H9 (cell line): ENCODE measurements at regions not wholly inside any gene's neighbourhood (a gene's known extent, or its start where the extent isn't known, plus 50 kb on each side); places are given as distances from the start of the nearest gene placed in this dataset.

Experiments used
- DNase-seq: peaks from one replicate; pipeline ENCODE4 v3.0.0-alpha.2; 2017
- H2AFZ ChIP-seq: one replicate; pipeline ENCODE4 v1.6.1; 2013; ENCODE audit warnings: mild to moderate bottlenecking, low read length, control low read depth, moderate library complexity
- H2AK5ac ChIP-seq: 2 replicates; pipeline ENCODE4 v1.6.1; 2013; ENCODE audit warnings: low read length, control low read depth, mixed read lengths; ENCODE audit not compliant: insufficient read length
- H2BK120ac ChIP-seq: one replicate; pipeline ENCODE4 v1.6.1; 2013; ENCODE audit warnings: low read depth, mild to moderate bottlenecking, low read length, control low read depth, inconsistent platforms; ENCODE audit not compliant: poor library complexity, severe bottlenecking
- H2BK12ac ChIP-seq: 2 replicates; pipeline ENCODE4 v1.6.1; 2013; ENCODE audit warnings: low read length, control low read depth, mixed read lengths, low read depth; ENCODE audit not compliant: insufficient read length
- H2BK15ac ChIP-seq: 2 replicates; pipeline ENCODE4 v1.6.1; 2013; ENCODE audit warnings: low read depth, low read length, control low read depth
- H2BK20ac ChIP-seq: one replicate; pipeline ENCODE4 v1.6.1; 2013; ENCODE audit warnings: low read depth, mild to moderate bottlenecking, low read length, control low read depth, inconsistent platforms; ENCODE audit not compliant: poor library complexity, severe bottlenecking
- H2BK5ac ChIP-seq: 2 replicates; pipeline ENCODE4 v1.6.1; 2013; ENCODE audit warnings: low read length, control low read depth, mixed read lengths; ENCODE audit not compliant: insufficient read length
- H3K14ac ChIP-seq: 2 replicates; pipeline ENCODE4 v1.6.1; 2013; ENCODE audit warnings: low read length, control low read depth; ENCODE audit not compliant: insufficient read depth
- H3K18ac ChIP-seq: 2 replicates; pipeline ENCODE4 v1.6.1; 2013; ENCODE audit warnings: low read depth, mild to moderate bottlenecking, mixed read lengths, low read length, control low read depth; ENCODE audit not compliant: insufficient read length
- H3K23ac ChIP-seq: 2 replicates; pipeline ENCODE4 v1.6.1; 2013; ENCODE audit warnings: low read length, control low read depth, mixed read lengths, low read depth; ENCODE audit not compliant: insufficient read length
- H3K23me2 ChIP-seq: 2 replicates; pipeline ENCODE4 v1.6.1; 2013; ENCODE audit warnings: low read depth, mild to moderate bottlenecking, mixed read lengths, low read length, control low read depth; ENCODE audit not compliant: insufficient read length, poor library complexity, severe bottlenecking
- H3K27ac ChIP-seq: 2 replicates; pipeline ENCODE4 v1.5.1; 2013; ENCODE audit warnings: low read length, control low read depth, mixed read lengths, low read depth; ENCODE audit not compliant: insufficient read length
- H3K27me3 ChIP-seq: 2 replicates; pipeline ENCODE4 v1.6.1; 2013; ENCODE audit warnings: low read length, control low read depth, inconsistent platforms; ENCODE audit not compliant: insufficient read depth
- H3K4ac ChIP-seq: 2 replicates; pipeline ENCODE4 v1.6.1; 2013; ENCODE audit warnings: low read depth, mild to moderate bottlenecking, control low read depth, inconsistent platforms, low read length, moderate library complexity
- H3K4me1 ChIP-seq: 2 replicates; pipeline ENCODE4 v1.6.1; 2013; ENCODE audit warnings: low read length, control low read depth, inconsistent platforms; ENCODE audit not compliant: insufficient read depth
- H3K4me2 ChIP-seq: 2 replicates; pipeline ENCODE4 v1.6.1; 2013; ENCODE audit warnings: low read length, control low read depth, mixed read lengths; ENCODE audit not compliant: insufficient read length, insufficient read depth
- H3K56ac ChIP-seq: 2 replicates; pipeline ENCODE4 v1.6.1; 2013; ENCODE audit warnings: low read depth, mild to moderate bottlenecking, mixed read lengths, low read length, control low read depth; ENCODE audit not compliant: insufficient read length
- H3K79me1 ChIP-seq: 2 replicates; pipeline ENCODE4 v1.6.1; 2013; ENCODE audit warnings: low read depth, mild to moderate bottlenecking, moderate library complexity, low read length, control low read depth, inconsistent platforms; ENCODE audit not compliant: insufficient read depth, poor library complexity, severe bottlenecking
- H3K79me2 ChIP-seq: 2 replicates; pipeline ENCODE4 v1.6.1; 2013; ENCODE audit warnings: low read length, control low read depth, inconsistent platforms; ENCODE audit not compliant: insufficient read depth
- H3K9ac ChIP-seq: 2 replicates; pipeline ENCODE4 v1.6.1; 2013; ENCODE audit warnings: low read length, control low read depth, mixed read lengths; ENCODE audit not compliant: insufficient read length; ENCODE audit errors: extremely low read depth
- H3K9me3 ChIP-seq: one replicate; pipeline ENCODE4 v1.6.1; 2013; ENCODE audit warnings: low read depth, low read length, inconsistent platforms; ENCODE audit not compliant: control insufficient read depth
- H3T11ph ChIP-seq: one replicate; pipeline ENCODE4 v1.6.1; 2013; ENCODE audit warnings: mild to moderate bottlenecking, low read length, control low read depth, inconsistent platforms
- H4K20me1 ChIP-seq: one replicate; pipeline ENCODE4 v1.6.1; 2013; ENCODE audit not compliant: control insufficient read depth, insufficient read length, insufficient read depth
- H4K5ac ChIP-seq: 2 replicates; pipeline ENCODE4 v1.6.1; 2013; ENCODE audit warnings: low read depth, mild to moderate bottlenecking, mixed read lengths, low read length, control low read depth; ENCODE audit not compliant: insufficient read length
- H4K8ac ChIP-seq: replicated peaks from 2 replicates; pipeline ENCODE4 v1.6.1; 2013; ENCODE audit warnings: low read length, control low read depth, mixed read lengths, low read depth; ENCODE audit not compliant: insufficient read length
- H4K91ac ChIP-seq: 2 replicates; pipeline ENCODE4 v1.6.1; 2013; ENCODE audit warnings: low read depth, mild to moderate bottlenecking, moderate library complexity, mixed read lengths, low read length, control low read depth; ENCODE audit not compliant: insufficient read length
- H3K27ac Mint-ChIP-seq, 3 experiments: 2 replicates in 2 of 3; 3 replicates in 1 of 3; pipeline ENCODE4 v1.8.0; 2020 to 2021; ENCODE audit warnings: mixed read lengths in 3 of 3, mild to moderate bottlenecking in 1 of 3, moderate library complexity in 1 of 3
- H3K27me3 Mint-ChIP-seq: 2 replicates; pipeline ENCODE4 v1.8.0; 2021; ENCODE audit warnings: low read depth, mild to moderate bottlenecking, moderate library complexity, mixed read lengths
- H3K36me3 Mint-ChIP-seq, 3 experiments: 2 replicates in 2 of 3; 3 replicates in 1 of 3; pipeline ENCODE4 v1.8.0; 2020 to 2021; ENCODE audit warnings: low read depth in 3 of 3, mixed read lengths in 3 of 3; ENCODE audit not compliant: insufficient read depth in 1 of 3
- H3K4me1 Mint-ChIP-seq, 2 experiments: 2 replicates each; pipeline ENCODE4 v1.8.0; 2020; ENCODE audit warnings: mixed read lengths in 2 of 2
- H3K4me3 Mint-ChIP-seq, 2 experiments: 2 replicates in 1 of 2; 3 replicates in 1 of 2; pipeline ENCODE4 v1.8.0; 2020 to 2021; ENCODE audit warnings: mild to moderate bottlenecking in 2 of 2, mixed read lengths in 2 of 2, moderate library complexity in 1 of 2
- H3K9me3 Mint-ChIP-seq, 2 experiments: 2 replicates in 1 of 2; 3 replicates in 1 of 2; pipeline ENCODE4 v1.8.0; 2020; ENCODE audit warnings: mild to moderate bottlenecking in 2 of 2, mixed read lengths in 2 of 2, moderate library complexity in 1 of 2
- CTCF ChIP-seq: fragments of 200-600 bp; sonication (generic); conservative IDR thresholded peaks from 3 replicates; pipeline ENCODE4 v1.8.0; 2021; ENCODE audit warnings: antibody characterized with exemption, mild to moderate bottlenecking
- WGBS: extraction: QIAGEN DNeasy Blood & Tissue Kit; methylation state at CpG from one replicate; pipeline ENCODE4 v1.1.7; 2013; ENCODE audit warnings: missing lambda C conversion rate, low lambda C conversion rate, mixed read lengths; ENCODE audit not compliant: insufficient read length; ENCODE audit errors: extremely low coverage; 5-methylcytosine and 5-hydroxymethylcytosine counted together

GRCh38 chr11:11107076-11107723 lies 245.8 kb downstream of the CSNK2A3 start:
- H3K9ac ChIP-seq, result no peak overlapping the region
- no peak for DNase-seq
- no peaks in the 10 kb centered on the region; the same call in 1 of the 2 replicates for H3K4me1 ChIP-seq
- no peak overlapping the region for H3K4ac ChIP-seq
- no peak overlapping the region for H4K5ac ChIP-seq
- Mint-ChIP-seq H3K9me3 (no peaks in the 10 kb centered on the region; a peak in 1 of 5 replicates), H3K36me3 (no peaks in the 10 kb centered on the region; a peak in 1 of 7 replicates), H3K27ac (no peak overlapping the region), H3K27me3 (no peaks in the 10 kb centered on the region), H3K4me1 (peaks cover 8% of the 10 kb centered on the region in 2 experiments; a peak in 3 of 4 replicates), H3K4me3 (no peak overlapping the region)
- H2BK5ac ChIP-seq, result no peak overlapping the region
- no peak overlapping the region for H2AFZ ChIP-seq
- no peak overlapping the region for H2BK120ac ChIP-seq
- H3K56ac ChIP-seq, result no peak overlapping the region
- H3T11ph ChIP-seq, result no peak overlapping the region
- H3K9me3 ChIP-seq, result no peaks in the 10 kb centered on the region
- H4K8ac ChIP-seq, result no peak overlapping the region
- no peak overlapping the region for H3K27ac ChIP-seq
- no peak overlapping the region for H2BK12ac ChIP-seq
- no peak overlapping the region for H3K23ac ChIP-seq
- no peak overlapping the region for H2BK20ac ChIP-seq
- H2AK5ac ChIP-seq, result no peak overlapping the region
- H3K4me2 ChIP-seq, result no peak overlapping the region
- no peak overlapping the region for H2BK15ac ChIP-seq
- H4K20me1 ChIP-seq, result no peaks in the 10 kb centered on the region
- no peak for TF ChIP-seq CTCF
- H3K79me1 ChIP-seq, result no peaks in the 10 kb centered on the region
- H3K14ac ChIP-seq, result no peak overlapping the region
- H4K91ac ChIP-seq, result no peak overlapping the region
- H3K79me2 ChIP-seq, result no peaks in the 10 kb centered on the region
- no peaks in the 10 kb centered on the region for H3K23me2 ChIP-seq
- no peak overlapping the region for H3K18ac ChIP-seq
- no CpG with 5 or more reads among the region's 4 CpGs for WGBS
- no peaks in the 10 kb centered on the region for H3K27me3 ChIP-seq
